ENCODE measurements at regions not wholly inside any gene's neighbourhood (a gene's known extent, or its start where the extent isn't known, plus 50 kb on each side); places are given as distances from the start of the nearest gene placed in this dataset.

- TF ChIP-seq POLR2A (IDR thresholded peaks at IDR 0.05; ENCODE audit: extremely low read depth, insufficient read length) (no peak), CTCF (IDR thresholded peaks at IDR 0.05; ENCODE audit: low read depth, low read length) (no peak), MAX (IDR thresholded peaks at IDR 0.05; ENCODE audit: low read depth, low read length) (no peak), MYC (IDR thresholded peaks at IDR 0.05; ENCODE audit: low read depth, low read length) (no peak)
- no peak for DNase-seq (ENCODE audit: low read depth)
- no peak overlapping the region for H3K4me3 ChIP-seq (ENCODE audit: low read depth, low read length)
These were observed 137.8 kb downstream of the AIPL1 start for GRCh38 chr17:6297119-6297518.

GRCh38 chr17:6290488-6291196 is 144.3 kb downstream of the AIPL1 start:
- TF ChIP-seq MYC (IDR thresholded peaks at IDR 0.05; ENCODE audit: low read depth, low read length), result no peak
- TF ChIP-seq CTCF (IDR thresholded peaks at IDR 0.05; ENCODE audit: low read depth, low read length), result no peak
- TF ChIP-seq MAX (IDR thresholded peaks at IDR 0.05; ENCODE audit: low read depth, low read length), result no peak
- no peak for TF ChIP-seq POLR2A (IDR thresholded peaks at IDR 0.05; ENCODE audit: extremely low read depth, insufficient read length)
- DNase-seq (ENCODE audit: low read depth), result no peak
- H3K4me3 ChIP-seq (ENCODE audit: low read depth, low read length), result no peak overlapping the region

GRCh38 chr17:6286233-6286632 is 148.7 kb downstream of the AIPL1 start:
- H3K4me3 ChIP-seq (ENCODE audit: low read depth, low read length), result no peak overlapping the region
- DNase-seq (ENCODE audit: low read depth), result peak; percentile 4
- TF ChIP-seq CTCF (IDR thresholded peaks at IDR 0.05; ENCODE audit: low read depth, low read length) (peak; percentile 10), MAX (IDR thresholded peaks at IDR 0.05; ENCODE audit: low read depth, low read length) (no peak), POLR2A (IDR thresholded peaks at IDR 0.05; ENCODE audit: extremely low read depth, insufficient read length) (no peak), MYC (IDR thresholded peaks at IDR 0.05; ENCODE audit: low read depth, low read length) (no peak)

- TF ChIP-seq CTCF (IDR thresholded peaks at IDR 0.05; ENCODE audit: low read depth, low read length) (no peak), MAX (IDR thresholded peaks at IDR 0.05; ENCODE audit: low read depth, low read length) (no peak), POLR2A (IDR thresholded peaks at IDR 0.05; ENCODE audit: extremely low read depth, insufficient read length) (no peak), MYC (IDR thresholded peaks at IDR 0.05; ENCODE audit: low read depth, low read length) (no peak)
- H3K4me3 ChIP-seq (ENCODE audit: low read depth, low read length), result no peak overlapping the region
- DNase-seq (ENCODE audit: low read depth), result no peak
These were observed 149.4 kb downstream of the AIPL1 start for GRCh38 chr17:6285486-6285885.

GRCh38 chr17:6279659-6280058 is 155.3 kb downstream of the AIPL1 start:
- no peak for TF ChIP-seq MYC (IDR thresholded peaks at IDR 0.05; ENCODE audit: low read depth, low read length)
- TF ChIP-seq MAX (IDR thresholded peaks at IDR 0.05; ENCODE audit: low read depth, low read length), result no peak
- no peak for TF ChIP-seq CTCF (IDR thresholded peaks at IDR 0.05; ENCODE audit: low read depth, low read length)
- no peak for TF ChIP-seq POLR2A (IDR thresholded peaks at IDR 0.05; ENCODE audit: extremely low read depth, insufficient read length)
- H3K4me3 ChIP-seq (ENCODE audit: low read depth, low read length), result no peak overlapping the region
- DNase-seq (ENCODE audit: low read depth), result no peak

Data from NB4 (cell line).